ENCODE measurements at regions not wholly inside any gene's neighbourhood (a gene's known extent, or its start where the extent isn't known, plus 50 kb on each side); places are given as distances from the start of the nearest gene placed in this dataset.

DNA sequence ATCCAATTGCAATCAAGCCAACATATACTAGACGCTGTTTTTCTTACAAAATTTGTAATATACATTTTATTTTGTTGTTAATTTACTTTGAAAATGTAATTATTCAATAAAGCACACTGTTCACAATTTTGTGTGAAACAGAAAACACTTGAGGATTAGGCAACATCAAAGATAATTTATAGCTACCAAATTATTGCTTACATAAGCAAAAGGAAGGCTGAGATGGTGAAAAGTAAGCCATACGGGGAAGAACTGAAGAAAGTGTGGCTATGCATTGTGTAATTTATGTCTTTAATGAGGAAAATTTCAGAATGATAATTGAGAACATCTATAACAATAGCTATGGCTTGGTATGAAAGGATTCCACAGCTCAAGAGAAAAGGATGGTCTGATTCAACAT is 192.0 kb downstream of the RNF144B start:
- TF ChIP-seq, protein P1, sequence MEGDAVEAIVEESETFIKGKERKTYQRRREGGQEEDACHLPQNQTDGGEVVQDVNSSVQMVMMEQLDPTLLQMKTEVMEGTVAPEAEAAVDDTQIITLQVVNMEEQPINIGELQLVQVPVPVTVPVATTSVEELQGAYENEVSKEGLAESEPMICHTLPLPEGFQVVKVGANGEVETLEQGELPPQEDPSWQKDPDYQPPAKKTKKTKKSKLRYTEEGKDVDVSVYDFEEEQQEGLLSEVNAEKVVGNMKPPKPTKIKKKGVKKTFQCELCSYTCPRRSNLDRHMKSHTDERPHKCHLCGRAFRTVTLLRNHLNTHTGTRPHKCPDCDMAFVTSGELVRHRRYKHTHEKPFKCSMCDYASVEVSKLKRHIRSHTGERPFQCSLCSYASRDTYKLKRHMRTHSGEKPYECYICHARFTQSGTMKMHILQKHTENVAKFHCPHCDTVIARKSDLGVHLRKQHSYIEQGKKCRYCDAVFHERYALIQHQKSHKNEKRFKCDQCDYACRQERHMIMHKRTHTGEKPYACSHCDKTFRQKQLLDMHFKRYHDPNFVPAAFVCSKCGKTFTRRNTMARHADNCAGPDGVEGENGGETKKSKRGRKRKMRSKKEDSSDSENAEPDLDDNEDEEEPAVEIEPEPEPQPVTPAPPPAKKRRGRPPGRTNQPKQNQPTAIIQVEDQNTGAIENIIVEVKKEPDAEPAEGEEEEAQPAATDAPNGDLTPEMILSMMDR (IDR thresholded peaks at IDR 0.05) = no peak
- no peak for TF ChIP-seq POLR2A (IDR thresholded peaks at IDR 0.05)
- TF ChIP-seq EP300 (IDR thresholded peaks at IDR 0.05) = no peak
- TF ChIP-seq POLR2AphosphoS5 (IDR thresholded peaks at IDR 0.05) = no peak

Measured in upper lobe of left lung (tissue), 4 donors.